HG02840 (cell line): ENCODE measurements at regions not wholly inside any gene's neighbourhood (a gene's known extent, or its start where the extent isn't known, plus 50 kb on each side); places are given as distances from the start of the nearest gene placed in this dataset.

Source experiments
- ATAC-seq: cut with Tn5 transposase; IDR thresholded peaks from one replicate; pipeline ENCODE4 v1.9.1; 2021; ENCODE audit warnings: mild to moderate bottlenecking, moderate library complexity, moderate number of reproducible peaks; ENCODE audit not compliant: unreplicated experiment, low FRiP score

- ATAC-seq: no peak
These were observed 234.3 kb downstream of the DACT1 start for GRCh38 chr14:58872061-58872460.

DNA sequence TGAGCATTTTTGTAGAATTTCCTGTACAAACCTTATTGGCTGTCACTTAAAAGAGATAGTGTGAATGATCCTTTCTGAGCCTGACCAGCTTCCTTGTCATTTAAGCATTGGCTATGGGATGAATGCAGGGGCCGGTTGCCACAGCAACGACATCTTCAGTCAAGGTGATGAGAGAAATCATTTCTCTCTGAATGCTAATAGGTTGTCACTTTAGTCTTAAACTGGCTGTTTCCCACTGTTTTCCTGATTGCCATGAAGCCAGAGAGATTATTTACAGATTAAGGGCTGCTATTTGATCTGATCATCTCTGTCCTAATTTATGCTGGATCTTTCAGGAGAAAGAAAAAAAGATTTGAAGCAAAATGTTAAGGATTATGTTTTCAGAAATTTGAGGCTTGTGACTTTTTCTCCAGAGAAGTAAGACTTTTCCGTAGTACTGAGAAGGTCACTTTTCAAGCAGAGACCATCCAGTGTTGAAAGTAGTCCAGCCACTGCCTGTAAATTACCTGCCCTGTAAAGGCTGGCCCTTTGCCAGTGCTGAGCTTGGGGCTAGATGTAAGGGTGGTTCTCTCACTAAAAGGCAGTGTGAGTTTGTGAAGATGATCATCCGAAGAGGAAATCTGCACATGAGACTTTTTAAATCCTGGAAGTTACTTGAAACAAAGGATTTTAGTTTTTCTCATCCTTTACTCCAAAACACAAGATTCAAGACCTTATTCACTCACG lies 235.6 kb downstream of the DACT1 start:
- ATAC-seq: no peak

GRCh38 chr14:58875613-58876012 lies 237.9 kb downstream of the DACT1 start:
- ATAC-seq: no peak

- ATAC-seq: no peak
These were observed 238.8 kb downstream of the DACT1 start for GRCh38 chr14:58876608-58877007.

GRCh38 chr14:58878439-58879139 lies 240.8 kb downstream of the DACT1 start:
- ATAC-seq: no peak

- ATAC-seq: no peak
These were observed 243.7 kb downstream of the DACT1 start for GRCh38 chr14:58881433-58881832.

- ATAC-seq: no peak
These were observed 244.8 kb downstream of the DACT1 start for GRCh38 chr14:58882577-58883018.

- no peak for ATAC-seq
These were observed 246.7 kb downstream of the DACT1 start for GRCh38 chr14:58884442-58884841.

GRCh38 chr14:58887931-58888330 lies 250.2 kb downstream of the DACT1 start:
- no peak for ATAC-seq

GRCh38 chr14:58898655-58899316 lies 261.0 kb downstream of the DACT1 start:
- ATAC-seq: no peak

- ATAC-seq: no peak
These were observed 261.6 kb downstream of the DACT1 start for GRCh38 chr14:58899317-58899713.

DNA sequence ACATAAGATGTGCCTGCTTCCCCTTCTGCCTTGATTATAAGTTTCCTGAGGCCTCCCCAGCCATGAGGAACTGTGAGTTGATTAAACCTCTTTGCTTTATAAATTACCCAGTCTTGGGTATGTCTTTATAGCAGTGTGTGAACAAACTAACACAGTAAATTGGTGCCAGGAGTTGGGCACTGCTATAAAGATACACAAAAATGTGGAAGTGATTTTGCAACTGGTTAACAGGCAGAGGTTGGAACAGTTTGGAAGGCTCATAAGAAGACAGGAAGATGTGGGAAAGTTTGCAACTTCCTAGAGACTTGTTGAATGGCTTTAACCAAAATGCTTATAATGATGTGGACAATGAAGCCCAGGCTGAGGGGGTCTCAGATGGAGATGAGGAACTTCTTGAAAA lies 264.1 kb downstream of the DACT1 start:
- ATAC-seq: no peak

DNA sequence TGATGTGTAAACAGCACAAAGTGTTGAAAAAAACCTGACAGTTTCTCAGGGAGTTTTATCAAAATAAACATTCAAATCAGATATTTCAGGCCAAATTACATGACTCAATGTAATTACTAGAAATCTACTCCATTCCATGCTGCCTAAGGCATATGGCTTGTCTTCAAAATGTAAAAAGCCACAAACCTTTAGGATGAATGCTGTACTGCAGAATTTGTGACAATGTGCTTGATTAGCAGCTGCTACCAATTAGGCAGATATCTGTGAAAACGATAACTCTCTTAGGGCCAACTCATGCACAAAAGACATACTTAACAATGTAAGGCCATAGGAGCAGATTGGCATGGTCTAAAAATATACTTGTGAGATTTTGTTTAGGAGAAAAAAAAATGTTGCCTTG lies 267.0 kb downstream of the DACT1 start:
- no peak for ATAC-seq

- no peak for ATAC-seq
These were observed 270.0 kb downstream of the DACT1 start for GRCh38 chr14:58907803-58908202.

GRCh38 chr14:58912287-58912686 lies 274.5 kb downstream of the DACT1 start:
- no peak for ATAC-seq

GRCh38 chr14:58912799-58913432 lies 275.2 kb downstream of the DACT1 start:
- no peak for ATAC-seq

GRCh38 chr14:58914279-58914855 lies 274.1 kb upstream of the DAAM1 start:
- ATAC-seq: no peak

- no peak for ATAC-seq
These were observed 272.8 kb upstream of the DAAM1 start for GRCh38 chr14:58915646-58916045.

DNA sequence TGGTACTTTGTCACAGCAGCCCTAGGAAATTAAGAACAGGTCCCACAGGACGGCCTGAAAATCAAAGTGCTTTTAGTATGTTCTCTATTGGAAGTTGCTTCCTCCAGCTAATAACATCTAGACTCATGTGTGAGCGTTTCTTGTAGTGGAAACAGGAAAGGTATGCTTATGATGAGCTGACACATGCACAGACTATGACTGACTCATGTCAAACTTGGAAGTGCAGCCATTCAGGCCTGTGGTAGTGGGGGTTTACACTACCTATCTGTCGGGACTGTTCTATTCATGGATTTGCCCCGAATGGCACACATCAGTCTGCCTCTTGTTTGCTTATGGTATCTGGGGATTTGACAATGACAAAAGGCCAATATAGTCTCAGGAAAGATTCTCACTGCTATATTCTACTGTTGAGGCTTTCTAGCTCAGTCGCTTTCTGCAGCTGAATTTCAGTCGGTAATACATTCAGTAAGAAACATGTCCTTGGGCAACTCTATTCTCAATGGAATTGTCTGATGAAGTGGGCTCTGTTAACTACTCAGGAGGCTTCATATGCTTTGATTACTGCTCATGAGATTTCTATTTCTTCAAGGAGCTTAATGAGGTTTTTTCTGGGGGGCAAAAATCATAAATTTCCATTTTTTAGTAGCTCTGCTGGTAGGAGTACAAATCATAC lies 270.3 kb upstream of the DAAM1 start:
- ATAC-seq: no peak

GRCh38 chr14:58919217-58919616 lies 269.2 kb upstream of the DAAM1 start:
- no peak for ATAC-seq
